Mesendoderm (in vitro differentiated cells): ENCODE measurements at regions not wholly inside any gene's neighbourhood (a gene's known extent, or its start where the extent isn't known, plus 50 kb on each side); places are given as distances from the start of the nearest gene placed in this dataset.

ENCODE experiments used
- DNase-seq: peaks from one replicate; pipeline ENCODE4 v3.0.0; 2013
- H2AK5ac ChIP-seq: 2 replicates; pipeline ENCODE4 v1.6.1; 2013; ENCODE audit warnings: low read length, inconsistent platforms
- H2BK120ac ChIP-seq: 2 replicates; pipeline ENCODE4 v1.6.1; 2013; ENCODE audit warnings: low read depth, mild to moderate bottlenecking, low read length, moderate library complexity, mixed read lengths
- H2BK15ac ChIP-seq: replicated peaks from 2 replicates; pipeline ENCODE4 v1.6.1; 2013; ENCODE audit warnings: low read depth, mild to moderate bottlenecking, moderate library complexity
- H2BK5ac ChIP-seq: 2 replicates; pipeline ENCODE4 v1.6.1; 2013; ENCODE audit warnings: low read length, inconsistent platforms
- H3K18ac ChIP-seq: 2 replicates; pipeline ENCODE4 v1.6.1; 2013; ENCODE audit warnings: mild to moderate bottlenecking, low read length, mixed read lengths
- H3K23ac ChIP-seq: one replicate; pipeline ENCODE4 v1.6.1; 2013; ENCODE audit warnings: low read length
- H3K27ac ChIP-seq: 2 replicates; pipeline ENCODE4 v1.5.1; 2013; ENCODE audit warnings: low read depth, mild to moderate bottlenecking, inconsistent platforms, low read length, moderate library complexity
- H3K27me3 ChIP-seq: 2 replicates; pipeline ENCODE4 v1.6.1; 2013; ENCODE audit warnings: low read length, control low read depth, mild to moderate bottlenecking, inconsistent platforms; ENCODE audit not compliant: insufficient read depth, poor library complexity
- H3K36me3 ChIP-seq: 2 replicates; pipeline ENCODE4 v1.6.1; 2013; ENCODE audit warnings: low read length, inconsistent platforms; ENCODE audit not compliant: control insufficient read depth, insufficient read depth
- H3K4ac ChIP-seq: one replicate; pipeline ENCODE4 v1.6.1; 2013; ENCODE audit warnings: low read depth, mild to moderate bottlenecking, low read length, moderate library complexity
- H3K4me1 ChIP-seq: 2 replicates; pipeline ENCODE4 v1.6.1; 2013; ENCODE audit warnings: low read depth, low read length, inconsistent platforms; ENCODE audit not compliant: control insufficient read depth
- H3K4me2 ChIP-seq: 2 replicates; pipeline ENCODE4 v1.6.1; 2013; ENCODE audit warnings: low read length
- H3K4me3 ChIP-seq: 2 replicates; pipeline ENCODE4 v1.5.1; 2013; ENCODE audit warnings: mild to moderate bottlenecking, low read length
- H3K56ac ChIP-seq: one replicate; pipeline ENCODE4 v1.6.1; 2013; ENCODE audit warnings: low read length
- H3K79me1 ChIP-seq: 2 replicates; pipeline ENCODE4 v1.6.1; 2013; ENCODE audit warnings: low read length, inconsistent platforms
- H3K79me2 ChIP-seq: 2 replicates; pipeline ENCODE4 v1.6.1; 2013; ENCODE audit warnings: mild to moderate bottlenecking, low read length; ENCODE audit not compliant: control insufficient read depth, insufficient read depth
- H3K9ac ChIP-seq: 2 replicates; pipeline ENCODE4 v1.6.1; 2013; ENCODE audit warnings: low read length, inconsistent platforms
- H4K5ac ChIP-seq: one replicate; pipeline ENCODE4 v1.6.1; 2013; ENCODE audit warnings: low read length
- H4K8ac ChIP-seq: one replicate; pipeline ENCODE4 v1.6.1; 2013; ENCODE audit warnings: low read depth, mild to moderate bottlenecking, control low read depth, low read length, moderate library complexity
- WGBS: extraction: QIAGEN DNeasy Blood & Tissue Kit; methylation state at CpG from one replicate; pipeline ENCODE4 v1.1.7; 2013; ENCODE audit warnings: low lambda C conversion rate, missing lambda C conversion rate; ENCODE audit not compliant: insufficient coverage; ENCODE audit errors: extremely low coverage; 5-methylcytosine and 5-hydroxymethylcytosine counted together

GRCh38 chr4:112055100-112055499 lies 90.2 kb upstream of the FAM241A start:
- DNase-seq = peak; percentile 78
- Histone ChIP-seq H2BK120ac (no peak overlapping the region), H4K5ac (no peak overlapping the region), H3K56ac (no peak overlapping the region), H2BK15ac (no peak overlapping the region), H3K23ac (no peak overlapping the region), H3K4ac (no peak overlapping the region), H3K9ac (no peak overlapping the region), H4K8ac (no peak overlapping the region), H3K79me1 (no peaks in the 10 kb centered on the region), H3K27ac (no peak overlapping the region), H2BK5ac (no peak overlapping the region), H2AK5ac (no peak overlapping the region), H3K4me2 (no peak overlapping the region), H3K4me3 (no peak overlapping the region), H3K4me1 (peaks cover 6% of the 10 kb centered on the region), H3K36me3 (no peaks in the 10 kb centered on the region), H3K79me2 (no peaks in the 10 kb centered on the region), H3K27me3 (no peaks in the 10 kb centered on the region), H3K18ac (no peak overlapping the region)

DNA sequence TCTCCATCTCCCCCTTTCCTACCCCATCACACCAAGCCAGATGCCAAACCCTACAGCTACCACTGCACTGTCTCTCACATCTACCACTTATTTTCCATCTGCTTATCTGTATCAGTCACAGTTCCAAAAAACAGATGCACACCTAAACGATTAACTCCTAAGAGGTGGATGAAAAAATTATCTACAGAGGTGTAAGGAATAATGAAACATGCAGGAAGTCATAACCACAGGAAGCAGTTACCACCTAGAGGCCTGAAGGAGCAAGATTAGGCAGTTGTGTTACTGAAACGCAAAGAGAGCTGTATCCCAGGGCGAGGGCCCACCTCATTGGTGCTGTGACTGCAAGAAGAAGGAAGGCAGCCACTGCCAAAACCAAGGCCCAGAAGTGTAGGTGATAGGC lies 87.8 kb upstream of the FAM241A start:
- Histone ChIP-seq H4K5ac (peak overlapping the region; percentile 73), H3K27me3 (no peaks in the 10 kb centered on the region), H3K23ac (no peak overlapping the region), H3K79me1 (no peaks in the 10 kb centered on the region), H3K56ac (peak overlapping the region; percentile 54), H3K27ac (peak overlapping the region; percentile 49), H2BK120ac (no peak overlapping the region), H3K4me1 (peaks cover 6% of the 10 kb centered on the region), H4K8ac (no peak overlapping the region), H3K4me3 (no peak overlapping the region), H3K9ac (peak overlapping the region; percentile 31), H2BK15ac (no peak overlapping the region), H2AK5ac (no peak overlapping the region), H3K79me2 (no peaks in the 10 kb centered on the region), H3K4ac (no peak overlapping the region), H3K4me2 (no peak overlapping the region), H3K36me3 (no peaks in the 10 kb centered on the region), H2BK5ac (peak overlapping the region; percentile 77), H3K18ac (peak overlapping the region; percentile 14)
- peak; percentile 85 for DNase-seq
- WGBS = no CpG with 5 or more reads among the region's 3 CpGs

GRCh38 chr4:112058433-112058832 lies 86.8 kb upstream of the FAM241A start:
- H4K5ac ChIP-seq = no peak overlapping the region
- no peaks in the 10 kb centered on the region for H3K79me1 ChIP-seq
- no peak overlapping the region for H2BK120ac ChIP-seq
- no peak overlapping the region for H2BK15ac ChIP-seq
- no peak overlapping the region for H3K4me2 ChIP-seq
- H3K27ac ChIP-seq = no peak overlapping the region
- no peak overlapping the region for H3K4ac ChIP-seq
- H3K9ac ChIP-seq = no peak overlapping the region
- no peaks in the 10 kb centered on the region for H3K36me3 ChIP-seq
- DNase-seq = no peak
- H3K18ac ChIP-seq = no peak overlapping the region
- no peak overlapping the region for H3K56ac ChIP-seq
- H2AK5ac ChIP-seq = no peak overlapping the region
- no peak overlapping the region for H2BK5ac ChIP-seq
- H3K79me2 ChIP-seq = no peaks in the 10 kb centered on the region
- H3K23ac ChIP-seq = no peak overlapping the region
- WGBS = no CpG with 5 or more reads among the region's 3 CpGs
- no peaks in the 10 kb centered on the region for H3K27me3 ChIP-seq
- peaks cover 6% of the 10 kb centered on the region for H3K4me1 ChIP-seq
- H4K8ac ChIP-seq = no peak overlapping the region
- no peak overlapping the region for H3K4me3 ChIP-seq

GRCh38 chr4:112060212-112060611 lies 85.0 kb upstream of the FAM241A start:
- H3K18ac ChIP-seq = no peak overlapping the region
- no peaks in the 10 kb centered on the region for H3K36me3 ChIP-seq
- no peaks in the 10 kb centered on the region for H3K79me2 ChIP-seq
- no peak overlapping the region for H4K5ac ChIP-seq
- no peak overlapping the region for H2BK5ac ChIP-seq
- no peak overlapping the region for H3K4me3 ChIP-seq
- peak; percentile 68 for DNase-seq
- H2BK15ac ChIP-seq = no peak overlapping the region
- H3K79me1 ChIP-seq = no peaks in the 10 kb centered on the region
- H3K4me2 ChIP-seq = no peak overlapping the region
- no peak overlapping the region for H3K4ac ChIP-seq
- H3K23ac ChIP-seq = no peak overlapping the region
- H4K8ac ChIP-seq = no peak overlapping the region
- no peak overlapping the region for H3K56ac ChIP-seq
- H3K9ac ChIP-seq = no peak overlapping the region
- no peaks in the 10 kb centered on the region for H3K27me3 ChIP-seq
- H2AK5ac ChIP-seq = no peak overlapping the region
- H3K4me1 ChIP-seq = peaks cover 6% of the 10 kb centered on the region
- H2BK120ac ChIP-seq = no peak overlapping the region
- no peak overlapping the region for H3K27ac ChIP-seq

DNA sequence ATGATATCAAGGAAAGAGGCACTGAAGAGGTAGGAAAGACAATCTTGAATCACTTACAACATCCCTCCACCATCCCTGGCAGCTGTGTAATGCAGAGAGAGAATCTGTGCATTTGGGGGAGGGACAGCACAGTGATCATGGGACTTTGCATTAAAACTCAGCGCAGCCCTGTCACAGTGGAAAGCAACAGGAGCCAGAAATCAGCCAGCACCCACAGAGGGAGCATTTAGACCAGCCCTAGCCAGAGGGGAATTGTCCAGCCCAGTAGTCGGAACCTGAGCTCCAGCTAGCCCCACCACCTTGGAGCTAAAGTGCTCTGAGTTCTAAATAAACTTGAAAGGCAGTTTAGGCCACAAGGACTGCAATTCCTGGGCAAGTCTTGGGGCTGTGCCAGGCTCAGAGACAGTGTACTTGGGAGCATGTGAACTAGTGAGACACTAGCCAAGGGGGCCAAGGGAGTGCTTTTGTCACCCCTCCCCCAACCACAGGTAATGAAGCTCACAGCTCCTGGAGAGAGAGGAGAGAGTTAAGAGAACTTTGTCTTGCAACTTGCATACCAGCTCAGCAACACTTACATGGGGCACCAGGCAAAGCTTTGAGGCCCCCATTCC lies 83.9 kb upstream of the FAM241A start:
- Histone ChIP-seq H4K8ac (no peak overlapping the region), H2AK5ac (no peak overlapping the region), H3K4me2 (no peak overlapping the region), H3K79me2 (no peaks in the 10 kb centered on the region), H2BK15ac (no peak overlapping the region), H3K9ac (peak overlapping the region; percentile 3), H3K4me1 (peaks cover 6% of the 10 kb centered on the region), H3K18ac (no peak overlapping the region), H3K27me3 (no peaks in the 10 kb centered on the region), H3K4me3 (no peak overlapping the region), H3K23ac (no peak overlapping the region), H3K36me3 (no peaks in the 10 kb centered on the region), H3K56ac (peak overlapping the region; percentile 17), H3K27ac (no peak overlapping the region), H3K4ac (no peak overlapping the region), H2BK5ac (no peak overlapping the region), H4K5ac (no peak overlapping the region), H2BK120ac (no peak overlapping the region), H3K79me1 (no peaks in the 10 kb centered on the region)
- WGBS = no CpG with 5 or more reads among the region's 2 CpGs
- peak; percentile 84 for DNase-seq

DNA sequence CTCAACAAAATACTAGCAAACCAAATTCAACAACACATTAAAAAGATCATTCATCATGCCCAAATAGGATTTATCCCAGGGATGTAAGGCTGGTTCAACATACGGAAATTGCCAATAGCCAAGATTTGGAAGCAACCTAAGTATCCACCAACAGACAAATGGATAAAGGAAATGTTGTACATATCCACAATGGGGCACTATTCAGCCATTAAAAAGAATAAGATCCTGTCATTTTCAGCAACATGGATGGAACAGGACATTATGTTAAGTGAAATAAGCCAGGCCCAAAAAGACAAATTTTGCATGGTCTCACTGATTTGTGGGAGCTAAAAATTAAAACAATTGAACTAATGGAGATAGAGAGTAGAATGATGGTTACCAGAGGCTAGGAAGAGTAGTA lies 82.0 kb upstream of the FAM241A start:
- no peak for DNase-seq
- H3K4me1 ChIP-seq = no peaks in the 10 kb centered on the region
- H3K79me2 ChIP-seq = no peaks in the 10 kb centered on the region
- H3K27ac ChIP-seq = no peak overlapping the region
- H3K4ac ChIP-seq = no peak overlapping the region
- H4K5ac ChIP-seq = no peak overlapping the region
- no peak overlapping the region for H2AK5ac ChIP-seq
- H3K4me3 ChIP-seq = no peak overlapping the region
- no peaks in the 10 kb centered on the region for H3K36me3 ChIP-seq
- H3K18ac ChIP-seq = no peak overlapping the region
- H3K23ac ChIP-seq = no peak overlapping the region
- no peak overlapping the region for H3K4me2 ChIP-seq
- WGBS = no CpG with 5 or more reads among the region's 1 CpG
- H2BK120ac ChIP-seq = no peak overlapping the region
- no peak overlapping the region for H4K8ac ChIP-seq
- no peak overlapping the region for H3K56ac ChIP-seq
- no peaks in the 10 kb centered on the region for H3K27me3 ChIP-seq
- no peak overlapping the region for H2BK5ac ChIP-seq
- no peak overlapping the region for H3K9ac ChIP-seq
- H3K79me1 ChIP-seq = no peaks in the 10 kb centered on the region
- no peak overlapping the region for H2BK15ac ChIP-seq
